ENCODE measurements at regions not wholly inside any gene's neighbourhood (a gene's known extent, or its start where the extent isn't known, plus 50 kb on each side); places are given as distances from the start of the nearest gene placed in this dataset.

DNA sequence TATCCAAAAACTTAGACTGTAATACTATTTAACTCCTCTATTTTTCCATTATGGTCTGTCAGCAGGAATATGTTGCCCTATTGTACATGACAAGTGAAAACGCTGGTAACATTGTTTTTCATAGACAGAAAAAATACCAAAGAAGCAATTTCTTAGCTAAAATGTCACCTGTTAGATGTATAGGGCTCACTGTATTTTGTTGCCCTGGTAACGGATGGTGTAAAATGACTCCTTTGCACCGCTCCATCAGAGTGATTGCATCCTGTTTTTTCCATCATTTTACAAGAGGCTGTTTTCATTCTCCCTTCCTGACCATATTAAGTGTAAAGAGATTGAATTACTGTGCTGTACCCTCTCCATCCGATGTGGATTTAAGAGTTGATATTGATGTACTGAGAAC, 460.1 kb upstream of the TLE4 start:
- TF ChIP-seq, protein P1, sequence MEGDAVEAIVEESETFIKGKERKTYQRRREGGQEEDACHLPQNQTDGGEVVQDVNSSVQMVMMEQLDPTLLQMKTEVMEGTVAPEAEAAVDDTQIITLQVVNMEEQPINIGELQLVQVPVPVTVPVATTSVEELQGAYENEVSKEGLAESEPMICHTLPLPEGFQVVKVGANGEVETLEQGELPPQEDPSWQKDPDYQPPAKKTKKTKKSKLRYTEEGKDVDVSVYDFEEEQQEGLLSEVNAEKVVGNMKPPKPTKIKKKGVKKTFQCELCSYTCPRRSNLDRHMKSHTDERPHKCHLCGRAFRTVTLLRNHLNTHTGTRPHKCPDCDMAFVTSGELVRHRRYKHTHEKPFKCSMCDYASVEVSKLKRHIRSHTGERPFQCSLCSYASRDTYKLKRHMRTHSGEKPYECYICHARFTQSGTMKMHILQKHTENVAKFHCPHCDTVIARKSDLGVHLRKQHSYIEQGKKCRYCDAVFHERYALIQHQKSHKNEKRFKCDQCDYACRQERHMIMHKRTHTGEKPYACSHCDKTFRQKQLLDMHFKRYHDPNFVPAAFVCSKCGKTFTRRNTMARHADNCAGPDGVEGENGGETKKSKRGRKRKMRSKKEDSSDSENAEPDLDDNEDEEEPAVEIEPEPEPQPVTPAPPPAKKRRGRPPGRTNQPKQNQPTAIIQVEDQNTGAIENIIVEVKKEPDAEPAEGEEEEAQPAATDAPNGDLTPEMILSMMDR (conservative IDR thresholded peaks at IDR 0.05 in 1 of 2, IDR thresholded peaks at IDR 0.05 in 1 of 2; ENCODE audit: extremely low read depth in 1 of 2, insufficient read depth in 1 of 2, low read depth in 1 of 2, low read length in 2 of 2): no peak
- no peak for TF ChIP-seq EZH2 (IDR thresholded peaks at IDR 0.05; ENCODE audit: borderline replicate concordance, low read length)
